Stimulated activated CD4-positive, alpha-beta T cell treated with anti-CD3 and anti-CD28 coated beads, Interleukin-15, amount 100 ng/mL, for 24 hours (primary cell): ENCODE measurements at regions not wholly inside any gene's neighbourhood (a gene's known extent, or its start where the extent isn't known, plus 50 kb on each side); places are given as distances from the start of the nearest gene placed in this dataset.

ENCODE experiments used
- DNase-seq: peaks from one replicate; pipeline ENCODE4 v3.0.0-alpha.2; 2020

DNA sequence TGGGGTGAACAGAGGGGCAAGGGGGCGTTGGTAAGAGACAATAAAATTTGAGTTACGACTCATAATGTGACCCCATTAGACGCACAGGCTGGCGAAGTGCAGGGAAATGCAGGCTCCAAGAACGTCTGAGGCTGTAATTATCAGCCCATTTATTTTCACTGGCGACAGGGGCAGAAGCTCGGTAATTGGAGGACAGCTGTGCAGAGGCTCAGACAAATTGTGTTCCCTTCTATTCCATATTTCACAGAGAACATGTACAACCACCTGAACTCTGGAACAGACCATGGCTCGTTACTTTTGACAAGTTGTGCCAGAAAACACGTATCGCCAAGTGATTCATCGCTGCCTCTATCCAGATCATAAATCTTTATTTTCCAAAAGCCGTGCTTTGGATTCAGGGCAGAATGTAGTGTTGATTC lies 137.3 kb upstream of the FRMD4A start:
- no peak for DNase-seq

DNA sequence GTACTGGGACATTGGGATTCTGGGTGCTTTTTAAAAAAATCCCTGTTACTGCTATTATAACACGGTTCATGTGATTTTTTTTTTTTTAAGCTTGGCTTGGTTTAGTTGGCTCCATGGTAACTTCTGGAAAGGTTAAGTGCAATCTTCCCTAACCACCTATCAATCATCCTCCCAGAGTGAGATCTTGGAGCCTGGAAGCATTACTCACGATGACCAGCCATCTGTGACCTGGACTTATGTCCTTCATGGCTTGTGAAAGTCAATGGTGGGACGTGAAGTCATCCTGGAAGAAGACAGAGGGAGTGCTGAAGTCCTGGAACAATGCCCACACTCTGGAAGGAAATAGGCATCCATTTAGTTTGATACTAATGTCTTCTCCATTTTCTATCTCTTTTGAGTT lies 135.5 kb upstream of the FRMD4A start:
- DNase-seq = no peak

DNA sequence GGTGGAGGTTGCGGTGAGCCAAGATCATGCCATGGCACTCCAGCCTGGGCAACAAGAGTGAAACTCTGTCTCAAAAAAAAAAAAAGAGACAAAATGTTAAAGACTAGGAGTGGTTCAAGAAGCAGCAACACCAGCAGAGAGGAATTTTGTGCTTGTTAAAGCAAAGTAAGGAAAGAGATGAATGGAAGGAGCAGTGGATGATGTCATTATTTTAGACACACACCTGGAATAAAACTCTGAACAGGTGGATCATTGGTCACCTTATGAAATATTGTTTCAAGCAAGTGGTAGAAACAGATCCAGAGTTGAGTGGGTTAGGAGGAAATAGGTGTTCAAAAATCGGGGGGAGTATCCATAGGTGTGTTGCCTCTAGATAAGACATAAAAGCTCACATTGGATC lies 129.7 kb upstream of the FRMD4A start:
- DNase-seq = no peak

DNA sequence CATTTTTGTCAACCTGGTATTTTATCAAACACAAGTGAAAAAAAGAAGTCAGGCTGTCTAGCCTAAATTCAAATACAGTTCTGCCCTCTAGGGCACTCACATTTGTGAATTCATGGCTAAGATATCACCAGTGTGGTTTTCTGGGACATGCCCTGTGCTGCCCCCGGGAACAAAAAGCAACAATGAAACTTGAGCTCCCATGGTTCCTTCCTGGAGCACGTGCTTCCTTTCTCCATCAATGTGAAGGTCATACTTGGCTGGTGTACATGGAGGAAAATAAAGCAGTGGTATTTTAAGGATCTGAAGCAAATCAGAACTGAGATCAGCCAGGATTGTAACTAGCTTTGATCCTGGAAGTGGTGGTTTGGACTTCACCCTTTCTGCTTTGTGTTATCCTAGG lies 128.9 kb upstream of the FRMD4A start:
- DNase-seq = no peak

DNA sequence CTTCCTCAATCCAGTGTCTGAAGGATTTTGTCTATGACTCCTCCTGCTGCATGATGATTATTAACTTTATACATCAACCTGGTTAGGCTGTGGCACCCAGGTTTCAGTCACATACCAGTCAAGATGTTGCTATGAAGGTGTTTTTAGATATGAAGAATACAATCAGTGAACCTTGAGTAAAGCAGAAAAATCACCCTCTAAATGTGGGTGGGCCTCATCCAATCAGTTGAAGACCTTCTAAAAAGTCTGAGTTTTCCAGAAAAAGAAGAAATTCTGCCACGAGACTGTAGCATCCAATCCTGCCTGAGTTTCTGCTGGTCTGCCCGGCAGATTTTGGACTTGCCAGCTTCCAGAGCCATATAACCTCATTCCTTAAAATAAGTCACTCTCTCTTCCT lies 126.1 kb upstream of the FRMD4A start:
- no peak for DNase-seq

DNA sequence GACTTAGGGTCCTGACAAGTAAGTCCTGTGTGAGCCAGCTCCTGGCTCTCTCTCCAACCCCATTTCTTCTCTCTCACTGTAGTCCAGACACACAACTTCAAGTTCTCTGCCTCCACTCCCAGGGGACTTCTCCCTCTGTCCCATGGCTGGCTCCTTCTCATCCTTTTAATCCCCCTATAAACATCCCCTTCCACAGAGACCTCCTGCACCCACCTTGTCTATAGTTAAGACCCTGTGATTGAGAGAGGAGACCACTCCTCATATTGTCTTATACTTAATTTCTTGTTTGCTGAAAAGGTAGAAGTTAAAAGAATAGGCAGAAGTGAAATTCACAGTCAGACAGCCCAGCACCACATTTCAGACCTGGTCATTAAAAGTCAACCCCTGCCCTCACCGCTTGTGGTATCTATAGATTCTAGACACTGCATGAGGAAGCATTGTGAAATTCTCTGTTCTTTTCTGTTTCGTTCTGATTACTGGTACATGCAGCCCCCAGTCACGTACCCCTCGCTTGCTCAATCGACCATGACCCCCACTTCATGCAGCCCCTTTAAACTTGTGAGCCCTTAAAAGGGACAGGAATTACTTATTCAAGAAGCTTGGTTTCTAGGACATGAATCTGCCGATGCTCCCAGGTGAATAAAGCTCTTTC lies 125.6 kb upstream of the FRMD4A start:
- no peak for DNase-seq

DNA sequence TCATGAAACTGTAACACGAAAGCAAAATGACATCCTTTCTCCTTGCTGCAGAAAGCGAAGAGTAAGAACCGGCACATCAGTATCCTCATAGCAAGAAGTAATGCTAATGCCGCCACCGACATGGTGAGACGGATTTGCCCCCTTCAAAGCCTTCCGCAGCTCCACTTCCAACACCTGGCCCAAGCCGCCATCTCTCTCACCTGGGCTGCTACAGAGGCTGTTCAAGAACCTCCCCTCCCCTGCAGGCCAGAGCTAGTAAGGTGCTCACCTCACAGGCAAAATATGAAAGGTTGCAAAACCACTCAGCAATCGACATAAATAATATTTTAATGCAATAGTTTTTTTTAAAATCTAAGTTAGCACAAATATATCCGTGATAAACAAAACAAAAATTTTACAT lies 123.9 kb upstream of the FRMD4A start:
- no peak for DNase-seq

DNA sequence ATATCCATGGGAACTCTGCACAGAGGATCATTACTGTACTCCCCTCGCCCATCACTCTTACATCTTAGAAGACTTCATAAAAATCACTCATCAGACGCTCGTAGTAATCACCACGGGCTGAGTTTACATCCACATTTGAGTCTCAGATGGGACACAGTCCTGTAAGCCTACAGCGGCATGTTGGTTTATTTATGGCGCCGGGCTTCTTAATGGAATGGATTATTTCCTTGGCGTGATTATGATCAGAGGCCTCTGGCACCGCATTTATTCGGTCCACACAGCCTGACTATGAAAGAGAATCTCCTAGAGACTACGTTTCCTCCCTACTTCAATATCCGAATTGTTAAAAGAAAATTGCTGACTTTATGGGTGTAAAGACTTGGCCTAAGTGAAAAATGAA lies 123.5 kb upstream of the FRMD4A start:
- DNase-seq = no peak

DNA sequence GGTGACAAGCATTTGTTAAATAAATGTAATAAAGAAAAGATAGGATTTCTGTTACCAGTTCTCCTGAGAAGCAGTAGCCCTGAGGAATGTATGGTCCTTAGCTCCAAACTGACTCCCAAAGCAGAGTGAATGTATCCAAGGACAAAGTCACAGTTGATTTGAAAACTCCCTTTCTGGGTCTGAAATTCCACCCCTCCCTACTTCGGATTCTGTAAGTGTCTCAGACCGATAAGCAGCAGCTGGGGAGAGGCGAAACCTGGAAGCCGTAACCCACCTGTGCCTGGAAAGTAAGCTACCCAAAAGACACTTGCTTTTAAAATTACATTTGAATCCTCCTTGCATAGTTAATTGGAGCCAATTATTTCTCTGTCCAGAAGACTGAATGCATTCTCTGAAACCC lies 122.9 kb upstream of the FRMD4A start:
- no peak for DNase-seq

DNA sequence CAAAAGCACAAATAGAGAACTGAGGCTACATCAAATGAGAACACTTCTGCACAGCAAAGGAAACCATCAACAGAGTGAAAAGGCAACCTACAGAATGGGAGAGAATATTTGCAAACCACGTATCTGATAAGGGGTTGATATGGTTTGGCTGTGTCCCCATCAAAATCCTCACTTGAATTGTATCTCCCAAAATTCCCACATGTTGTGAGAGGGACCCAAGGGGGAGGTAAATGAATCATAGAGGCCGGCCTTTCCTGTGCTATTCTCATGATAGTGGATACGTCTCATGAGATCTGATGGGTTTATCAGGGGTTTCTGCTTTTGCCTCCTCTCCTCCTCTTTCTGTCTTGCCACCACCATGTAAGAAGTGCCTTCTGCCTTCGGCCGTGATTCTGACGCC lies 120.6 kb upstream of the FRMD4A start:
- DNase-seq = no peak

DNA sequence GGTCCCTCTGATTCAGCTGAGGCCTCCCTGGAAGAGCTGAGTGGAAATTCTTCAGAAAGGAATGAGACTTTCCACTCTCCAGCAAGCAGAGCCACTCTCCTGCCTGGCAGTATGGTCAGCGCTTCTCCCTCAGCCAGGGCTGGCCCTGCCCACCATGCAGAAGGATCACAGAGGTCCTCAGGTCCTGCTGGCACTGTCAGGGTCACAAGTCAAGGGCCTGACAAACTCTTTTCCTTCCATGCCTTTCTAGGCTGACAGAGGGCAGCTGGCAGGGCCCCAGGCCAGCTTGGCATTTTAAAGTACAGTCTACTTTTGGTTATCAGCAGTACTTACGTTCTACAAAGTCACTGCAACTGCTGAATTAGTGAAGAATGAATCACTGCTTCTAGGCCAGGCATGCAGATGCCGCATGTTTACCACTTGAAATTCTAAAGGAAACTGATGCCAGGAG lies 119.3 kb upstream of the FRMD4A start:
- DNase-seq = no peak

DNA sequence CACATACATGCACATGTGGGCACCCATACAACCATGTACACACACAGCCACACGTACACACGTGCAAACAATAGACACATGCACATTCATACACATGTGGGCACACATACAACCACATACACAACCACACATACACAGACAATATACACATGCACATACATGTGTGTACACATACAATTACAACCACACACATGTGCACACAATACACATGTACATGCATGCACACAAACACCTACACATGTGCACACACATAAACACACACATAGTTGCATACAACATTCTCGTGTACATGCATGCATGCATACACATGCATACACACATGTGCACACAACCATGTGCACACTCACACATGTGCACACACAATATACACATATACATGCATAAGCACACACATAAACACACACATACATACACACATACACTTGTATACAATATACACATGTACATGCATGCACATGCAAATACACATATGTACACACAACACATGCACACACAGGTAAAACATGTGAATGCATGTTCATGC lies 118.6 kb upstream of the FRMD4A start:
- no peak for DNase-seq

DNA sequence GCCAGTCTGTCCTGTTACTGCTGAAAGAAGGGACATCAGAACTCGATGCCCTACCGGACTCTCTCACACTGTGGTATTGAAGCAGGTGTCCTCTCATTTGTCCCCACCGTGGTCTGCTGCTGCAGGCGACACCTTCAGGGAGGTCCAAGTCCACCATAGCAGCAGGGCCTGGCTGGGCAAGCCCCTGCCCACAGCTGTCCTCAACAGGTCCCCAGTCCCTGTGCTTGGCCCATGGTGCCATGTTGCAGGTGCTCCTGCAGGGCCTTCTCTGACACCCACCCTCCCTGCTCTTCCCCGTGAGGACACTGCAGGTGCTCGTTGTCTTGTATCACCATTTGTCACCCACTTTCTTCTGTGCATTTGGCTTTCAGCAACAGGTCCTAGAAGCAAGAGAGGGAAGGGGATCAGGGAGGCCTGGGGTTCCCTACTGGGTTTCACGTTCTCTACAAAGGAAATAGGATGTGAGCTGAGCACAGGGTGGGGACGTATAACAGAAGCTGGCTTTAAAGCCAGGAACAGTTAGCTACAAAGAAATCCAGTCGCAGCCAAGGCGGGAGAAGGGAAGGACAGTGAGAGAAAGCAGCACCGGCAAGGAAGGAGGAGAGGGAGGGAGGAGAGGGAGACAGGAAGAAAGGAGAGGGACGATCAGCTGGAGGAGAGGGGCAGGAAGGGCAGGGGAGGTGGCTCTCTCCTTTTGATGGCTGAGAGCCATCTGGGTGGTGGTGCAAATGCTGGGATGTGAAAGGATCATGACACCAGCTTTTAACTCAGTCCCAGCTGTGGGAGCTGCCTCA lies 117.7 kb upstream of the FRMD4A start:
- no peak for DNase-seq

DNA sequence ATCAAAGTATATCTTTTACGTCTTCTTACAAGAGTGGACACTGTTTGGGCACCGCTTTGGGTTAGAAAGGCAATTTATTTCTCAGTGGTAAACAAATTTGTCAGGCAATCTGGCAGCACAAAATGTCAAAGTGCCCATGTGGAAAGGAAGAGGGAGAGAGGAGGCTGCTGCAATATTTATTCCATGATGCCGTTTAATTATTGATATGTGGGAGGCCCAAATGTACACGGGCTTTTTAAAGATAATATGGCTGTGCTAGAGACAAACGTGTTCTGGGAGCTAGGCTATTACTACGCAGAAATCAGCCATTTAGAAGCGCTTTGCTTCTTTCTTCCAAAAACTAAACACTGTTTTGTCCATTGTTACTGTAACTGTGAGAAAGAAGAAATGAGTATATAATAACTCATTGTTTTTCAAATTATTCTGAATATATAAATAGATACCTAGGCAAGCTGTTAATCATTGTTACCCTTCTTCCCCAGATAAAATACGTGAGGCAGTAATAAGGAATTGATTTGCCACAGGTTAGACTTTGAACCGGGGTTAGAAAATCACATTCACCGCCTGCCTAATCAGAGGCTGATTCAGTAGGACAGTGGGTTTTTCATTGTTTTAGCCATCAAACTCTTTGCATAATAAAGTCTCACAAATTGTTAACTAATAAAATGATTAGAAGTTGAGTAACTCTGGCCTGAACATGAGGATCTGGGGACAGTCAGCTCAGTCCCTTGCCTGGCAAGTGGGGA lies 116.5 kb upstream of the FRMD4A start:
- no peak for DNase-seq

DNA sequence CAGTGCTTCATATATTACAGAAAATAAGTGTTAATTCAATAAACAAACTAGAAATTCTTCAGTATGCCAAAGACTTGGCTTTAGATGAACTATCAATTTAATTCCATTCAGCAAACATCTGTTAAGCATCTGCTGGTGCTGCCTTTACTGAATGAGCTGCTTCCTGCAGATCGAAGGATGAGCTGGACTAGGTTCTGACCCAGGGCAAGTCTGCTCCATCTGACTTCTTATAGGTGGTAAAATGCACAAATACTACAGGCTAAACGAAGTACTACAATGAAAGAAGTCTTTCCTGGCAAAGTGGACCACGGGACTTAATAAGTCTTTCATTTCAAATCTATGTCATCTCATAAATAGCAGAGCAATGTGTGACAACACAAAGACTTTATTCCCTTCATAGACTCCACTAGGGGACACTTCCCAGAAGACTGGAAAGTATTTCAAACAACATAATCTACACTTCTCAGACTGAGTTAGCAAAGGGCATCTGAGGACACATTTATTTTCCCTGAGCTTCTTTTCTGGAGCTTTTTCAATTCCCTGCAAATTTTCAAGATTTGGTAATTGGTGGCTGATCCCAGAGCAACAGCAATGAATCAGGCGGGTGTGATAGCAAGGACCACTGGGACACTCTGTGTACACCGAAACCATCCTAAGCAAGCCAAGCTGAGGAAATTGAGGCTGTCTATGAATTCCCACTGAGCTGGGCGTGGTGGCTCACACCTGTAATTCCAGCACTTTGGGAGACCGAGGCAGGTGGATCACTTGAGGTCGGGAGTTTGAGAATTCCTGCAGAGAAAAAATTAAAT lies 108.9 kb upstream of the FRMD4A start:
- no peak for DNase-seq

DNA sequence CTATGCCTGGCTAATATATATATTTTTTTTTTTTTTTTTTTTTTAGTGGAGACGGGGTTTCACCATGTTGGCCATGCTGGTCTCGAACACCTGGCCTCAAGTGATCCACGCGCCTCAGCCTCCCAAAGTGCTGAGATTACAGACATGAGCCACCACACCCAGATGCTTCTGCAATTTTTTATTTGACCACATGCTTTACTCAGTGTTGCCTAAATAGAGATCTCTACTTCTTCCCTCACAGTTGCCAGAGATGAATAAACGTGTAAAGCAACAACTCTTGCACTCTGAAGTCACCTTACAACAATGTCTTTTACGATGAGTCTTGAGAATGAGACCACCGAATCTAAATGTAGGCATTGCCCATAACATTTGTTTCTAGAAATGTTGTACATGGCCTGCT lies 107.9 kb upstream of the FRMD4A start:
- no peak for DNase-seq

DNA sequence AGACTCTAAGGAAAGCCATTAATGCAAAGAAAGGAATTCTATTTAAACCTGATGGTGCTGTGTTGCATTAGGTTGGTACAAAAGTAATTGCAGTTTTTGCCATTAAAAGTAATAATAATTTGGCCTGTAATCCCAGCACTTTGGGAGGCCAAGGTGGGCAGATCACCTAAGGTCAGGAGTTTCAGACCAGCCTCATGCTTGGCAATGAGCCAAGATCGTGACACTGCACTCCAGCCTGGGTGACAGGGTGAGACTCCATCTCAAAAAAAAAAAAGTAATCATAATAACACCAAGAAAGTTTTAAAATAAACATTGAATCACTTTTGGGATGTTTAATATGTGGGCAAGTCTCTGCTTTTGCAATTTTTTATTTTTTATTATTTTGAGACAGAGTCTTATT lies 107.3 kb upstream of the FRMD4A start:
- no peak for DNase-seq

DNA sequence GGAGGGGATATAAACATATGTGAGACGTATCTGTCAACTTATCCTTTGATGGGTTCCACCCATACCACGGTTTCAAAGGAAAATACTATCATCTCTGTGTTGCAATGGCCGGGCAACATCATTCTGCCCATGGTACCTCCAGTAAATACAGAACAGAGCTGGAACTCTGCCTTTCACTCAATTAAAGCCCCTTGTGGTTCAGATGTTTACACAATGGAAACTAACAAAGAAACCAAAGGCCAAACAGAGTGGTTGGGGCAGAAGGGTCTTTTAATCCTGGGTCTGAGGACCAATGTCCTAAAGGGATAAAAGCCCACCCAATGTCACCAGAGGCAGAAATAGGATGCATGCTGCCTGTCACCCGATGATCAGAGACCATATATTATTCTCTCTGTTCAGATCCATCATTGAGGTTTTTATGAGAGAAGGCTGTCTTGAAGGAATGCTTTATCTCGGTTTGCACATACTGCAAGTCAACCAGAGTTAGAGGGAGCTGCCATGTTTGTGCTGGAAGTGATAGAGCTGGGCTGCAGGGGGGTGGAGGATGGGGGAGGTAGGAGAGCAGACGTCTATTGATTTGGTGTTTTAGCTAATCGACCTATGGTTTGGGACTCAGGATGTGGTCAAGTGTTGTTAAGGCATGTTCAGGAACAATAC lies 105.4 kb upstream of the FRMD4A start:
- no peak for DNase-seq

DNA sequence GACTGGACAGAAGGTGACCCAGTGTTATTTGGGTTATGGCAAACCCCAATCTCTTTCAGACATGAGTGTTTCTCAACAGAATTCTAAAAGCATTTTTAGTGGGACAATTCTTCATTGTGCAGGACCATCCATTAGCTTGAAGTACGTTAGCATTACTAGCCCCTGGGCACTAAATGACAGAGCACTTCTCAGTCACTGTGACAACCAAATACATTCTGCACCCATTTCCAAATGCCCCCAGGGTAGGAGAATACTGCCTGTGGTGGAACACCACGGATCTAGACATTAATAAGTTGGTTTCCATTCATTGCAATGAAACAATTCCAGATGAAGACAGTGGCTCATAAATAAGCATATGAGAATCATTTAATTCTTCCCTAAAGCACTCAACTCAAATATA lies 102.4 kb upstream of the FRMD4A start:
- no peak for DNase-seq

DNA sequence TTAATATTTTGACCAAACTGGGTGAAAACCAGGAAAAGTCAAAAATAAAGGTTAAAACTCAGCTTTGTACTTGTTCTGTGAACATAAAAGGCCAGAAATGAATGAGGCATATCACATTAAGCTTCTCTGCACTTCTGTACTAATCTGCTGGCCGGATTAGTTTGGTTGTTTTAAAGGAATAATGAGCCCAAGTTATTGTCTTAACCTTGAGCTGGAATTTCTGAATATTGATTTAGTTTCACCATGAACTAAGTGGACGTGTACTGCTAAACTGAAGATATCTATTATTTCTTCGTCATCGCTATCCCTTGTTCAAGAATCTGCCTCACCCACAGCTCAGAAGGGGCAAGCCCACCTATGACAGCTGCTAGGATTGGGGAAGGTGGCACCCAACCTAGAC lies 101.1 kb upstream of the FRMD4A start:
- DNase-seq = no peak

DNA sequence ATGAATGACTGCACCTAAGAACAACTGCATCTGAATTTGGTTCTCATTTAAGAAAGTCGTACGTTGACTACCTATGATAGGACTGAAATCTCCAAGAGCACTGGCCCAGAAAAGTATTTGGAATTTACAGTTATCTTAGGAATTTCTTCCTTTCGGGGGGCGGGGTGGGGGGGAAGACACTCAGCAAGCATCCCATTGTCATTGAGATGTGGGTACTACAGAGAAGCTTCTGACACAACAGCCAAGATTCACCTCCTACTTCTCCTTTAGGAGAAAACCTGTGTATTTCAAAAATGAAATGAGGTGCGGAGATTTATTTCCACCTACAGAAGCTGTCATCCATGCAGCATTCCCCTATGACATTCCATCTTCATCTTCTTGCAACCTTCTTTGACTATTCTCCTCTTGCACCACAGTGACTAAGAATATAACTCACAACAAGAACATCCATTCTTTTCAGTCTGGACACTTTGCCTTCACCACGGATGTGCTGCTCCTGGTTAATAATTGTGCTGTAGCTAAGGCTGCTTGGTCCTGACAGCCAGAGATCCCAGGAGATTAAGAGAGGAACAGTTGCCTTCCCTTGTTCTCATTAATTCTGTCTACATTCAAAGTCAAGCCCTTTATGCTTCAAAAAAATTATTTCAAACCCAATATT lies 98.4 kb upstream of the FRMD4A start:
- DNase-seq = no peak

DNA sequence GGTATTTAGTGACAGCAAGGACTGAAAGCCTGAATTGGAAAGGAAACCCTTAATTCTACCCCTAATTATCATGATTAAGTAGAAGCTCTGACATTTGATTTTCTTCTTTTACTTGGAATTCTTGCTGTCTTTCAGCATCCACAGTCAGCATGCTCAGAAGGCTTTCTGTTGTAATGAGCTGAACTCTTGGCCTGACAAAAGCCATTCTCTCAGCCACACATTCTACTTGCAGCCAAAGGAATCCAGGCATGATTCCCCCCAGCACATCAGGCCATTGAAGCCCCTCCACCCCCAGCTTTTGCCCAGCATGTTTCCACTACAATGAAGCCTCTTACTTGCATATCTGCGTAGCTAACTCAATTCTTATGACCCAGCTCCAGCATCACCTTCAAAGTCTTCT lies 94.3 kb upstream of the FRMD4A start:
- DNase-seq = no peak
